ENCODE measurements at regions not wholly inside any gene's neighbourhood (a gene's known extent, or its start where the extent isn't known, plus 50 kb on each side); places are given as distances from the start of the nearest gene placed in this dataset.

DNA sequence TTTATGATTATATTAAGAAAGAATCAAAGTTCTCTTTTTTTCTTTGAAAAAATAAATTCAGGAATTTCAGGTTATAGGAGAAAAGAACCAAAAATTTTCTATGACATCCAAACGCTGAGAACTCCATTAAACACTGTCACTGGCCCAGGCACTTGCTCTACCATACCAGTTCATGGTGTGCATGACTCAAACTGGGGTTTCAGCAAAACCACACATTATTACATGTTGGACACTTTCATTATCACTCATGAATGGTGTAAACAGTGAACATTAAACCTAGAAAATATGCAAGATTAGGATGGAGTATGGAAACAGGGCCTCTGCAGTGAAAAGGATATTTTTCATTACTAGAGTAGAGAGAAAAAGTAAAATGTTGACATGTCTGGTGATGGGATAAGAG lies 369.9 kb upstream of the FAM174A start:
- TF ChIP-seq, protein P1, sequence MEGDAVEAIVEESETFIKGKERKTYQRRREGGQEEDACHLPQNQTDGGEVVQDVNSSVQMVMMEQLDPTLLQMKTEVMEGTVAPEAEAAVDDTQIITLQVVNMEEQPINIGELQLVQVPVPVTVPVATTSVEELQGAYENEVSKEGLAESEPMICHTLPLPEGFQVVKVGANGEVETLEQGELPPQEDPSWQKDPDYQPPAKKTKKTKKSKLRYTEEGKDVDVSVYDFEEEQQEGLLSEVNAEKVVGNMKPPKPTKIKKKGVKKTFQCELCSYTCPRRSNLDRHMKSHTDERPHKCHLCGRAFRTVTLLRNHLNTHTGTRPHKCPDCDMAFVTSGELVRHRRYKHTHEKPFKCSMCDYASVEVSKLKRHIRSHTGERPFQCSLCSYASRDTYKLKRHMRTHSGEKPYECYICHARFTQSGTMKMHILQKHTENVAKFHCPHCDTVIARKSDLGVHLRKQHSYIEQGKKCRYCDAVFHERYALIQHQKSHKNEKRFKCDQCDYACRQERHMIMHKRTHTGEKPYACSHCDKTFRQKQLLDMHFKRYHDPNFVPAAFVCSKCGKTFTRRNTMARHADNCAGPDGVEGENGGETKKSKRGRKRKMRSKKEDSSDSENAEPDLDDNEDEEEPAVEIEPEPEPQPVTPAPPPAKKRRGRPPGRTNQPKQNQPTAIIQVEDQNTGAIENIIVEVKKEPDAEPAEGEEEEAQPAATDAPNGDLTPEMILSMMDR (IDR thresholded peaks at IDR 0.05; ENCODE audit: insufficient read depth, low read depth, low read length, missing control alignments), result no peak
- H3K4me3 ChIP-seq (ENCODE audit: low read depth, low read length), result no peak overlapping the region
- DNase-seq (ENCODE audit: low read depth), result peak; percentile 52

DNA sequence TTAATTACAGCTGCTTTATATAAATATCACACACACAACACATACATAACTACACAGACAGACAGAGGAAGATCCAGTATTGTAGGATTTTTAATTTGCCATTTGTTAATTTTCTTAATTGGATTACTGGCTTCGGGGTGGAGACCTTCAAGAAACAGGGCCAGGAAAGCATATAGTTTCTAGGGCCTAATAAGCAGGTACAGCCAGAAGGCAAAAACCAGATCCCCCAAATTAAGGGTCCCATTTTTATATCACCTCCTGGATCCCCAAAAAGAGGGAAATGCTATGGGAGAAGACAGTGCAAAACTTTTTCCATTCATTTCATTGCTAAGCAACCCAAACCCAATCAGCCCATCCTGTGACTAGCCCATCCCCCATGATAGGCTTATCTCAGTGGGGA lies 373.3 kb upstream of the FAM174A start:
- no peak overlapping the region for H3K4me3 ChIP-seq (ENCODE audit: low read depth, low read length)
- DNase-seq (ENCODE audit: low read depth), result no peak
- TF ChIP-seq, protein P1 (IDR thresholded peaks at IDR 0.05; ENCODE audit: insufficient read depth, low read depth, low read length, missing control alignments), result no peak

DNA sequence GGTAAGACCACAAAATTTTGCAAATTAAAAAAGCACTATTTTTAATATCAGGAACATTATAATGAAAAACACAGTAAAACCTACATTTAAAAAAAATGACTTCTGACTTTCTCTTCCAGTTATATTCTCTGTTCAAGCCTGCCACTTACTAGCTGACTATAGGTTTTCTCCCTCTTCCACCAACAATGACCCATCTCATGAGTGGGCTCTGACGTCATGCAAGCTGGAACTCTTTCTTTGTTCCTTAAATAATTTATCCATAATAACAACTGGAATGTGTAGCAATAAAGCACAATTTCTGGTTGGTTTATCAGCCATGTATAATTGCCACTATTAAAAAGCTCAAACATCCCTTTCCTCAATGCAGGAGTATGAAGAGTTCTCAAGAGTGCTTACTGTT lies 378.1 kb upstream of the FAM174A start:
- no peak overlapping the region for H3K4me3 ChIP-seq (ENCODE audit: low read depth, low read length)
- TF ChIP-seq, protein P1 (IDR thresholded peaks at IDR 0.05; ENCODE audit: insufficient read depth, low read depth, low read length, missing control alignments), result no peak
- no peak for DNase-seq (ENCODE audit: low read depth)

DNA sequence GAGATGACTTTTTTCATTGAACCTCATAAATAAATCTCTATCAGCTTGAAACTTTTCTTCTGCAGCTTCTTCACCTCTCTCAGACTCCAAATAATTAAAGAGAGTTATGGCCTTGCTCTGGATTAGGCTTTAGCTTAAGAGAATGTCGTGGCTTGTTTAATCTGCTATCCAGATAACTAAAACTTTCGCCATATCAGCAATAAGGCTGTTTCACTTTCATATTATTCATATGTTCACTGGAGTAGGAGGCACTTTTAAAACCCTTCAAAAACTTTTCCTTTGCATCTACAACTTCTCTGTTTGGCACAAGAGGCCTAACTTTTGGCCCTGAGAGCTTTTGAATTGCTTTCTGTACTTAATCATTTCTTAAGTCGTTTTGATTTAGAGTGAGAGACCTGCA lies 386.9 kb upstream of the FAM174A start:
- no peak overlapping the region for H3K4me3 ChIP-seq (ENCODE audit: low read depth, low read length)
- TF ChIP-seq, protein P1 (IDR thresholded peaks at IDR 0.05; ENCODE audit: insufficient read depth, low read depth, low read length, missing control alignments), result no peak

DNA sequence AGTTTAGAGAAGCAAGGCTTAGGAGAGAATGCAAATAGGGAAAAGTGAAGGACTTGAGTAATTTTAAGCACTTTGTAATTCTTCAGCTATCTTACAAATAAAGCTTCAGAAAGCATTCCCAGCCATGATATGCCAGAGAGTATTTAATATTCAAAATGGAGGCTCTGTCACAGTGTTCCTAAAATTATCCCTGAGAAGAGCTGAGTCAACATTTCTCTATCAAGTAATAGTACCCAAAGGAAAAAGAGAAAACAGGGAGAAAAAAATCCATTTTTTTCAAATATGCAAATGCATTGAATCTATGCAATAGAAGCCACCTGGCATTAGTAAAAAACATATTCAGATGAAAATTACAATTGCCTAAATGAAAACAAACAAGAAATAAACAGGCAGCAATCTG lies 392.6 kb upstream of the FAM174A start:
- DNase-seq (ENCODE audit: low read depth), result no peak
- TF ChIP-seq, protein P1 (IDR thresholded peaks at IDR 0.05; ENCODE audit: insufficient read depth, low read depth, low read length, missing control alignments), result no peak
- H3K4me3 ChIP-seq (ENCODE audit: low read depth, low read length), result no peak overlapping the region

More for the DNA sequence above, 386.9 kb upstream of the FAM174A start:
- no peak for DNase-seq (ENCODE audit: low read depth)

DNA sequence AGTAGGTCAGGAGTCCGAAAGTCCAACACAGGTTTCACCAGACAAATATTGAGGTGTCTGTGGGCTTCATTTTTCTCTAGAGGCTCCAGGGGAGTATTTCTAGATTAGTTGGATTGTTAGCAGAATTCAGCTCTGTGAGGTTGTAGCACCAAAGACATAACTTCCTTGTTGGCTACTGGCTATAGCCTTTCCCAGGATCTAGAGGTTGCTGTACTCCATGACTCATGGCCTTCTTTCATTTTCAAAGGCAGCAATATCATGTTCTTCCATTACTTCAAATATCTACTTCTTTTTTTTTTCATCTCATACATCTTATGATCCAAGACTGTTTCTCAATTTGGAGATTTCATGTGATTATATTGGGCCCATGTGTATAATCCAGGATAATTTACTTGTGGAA lies 404.0 kb upstream of the FAM174A start:
- TF ChIP-seq, protein P1 (IDR thresholded peaks at IDR 0.05; ENCODE audit: insufficient read depth, low read depth, low read length, missing control alignments), result no peak
- DNase-seq (ENCODE audit: low read depth), result no peak
- H3K4me3 ChIP-seq (ENCODE audit: low read depth, low read length), result no peak overlapping the region

DNA sequence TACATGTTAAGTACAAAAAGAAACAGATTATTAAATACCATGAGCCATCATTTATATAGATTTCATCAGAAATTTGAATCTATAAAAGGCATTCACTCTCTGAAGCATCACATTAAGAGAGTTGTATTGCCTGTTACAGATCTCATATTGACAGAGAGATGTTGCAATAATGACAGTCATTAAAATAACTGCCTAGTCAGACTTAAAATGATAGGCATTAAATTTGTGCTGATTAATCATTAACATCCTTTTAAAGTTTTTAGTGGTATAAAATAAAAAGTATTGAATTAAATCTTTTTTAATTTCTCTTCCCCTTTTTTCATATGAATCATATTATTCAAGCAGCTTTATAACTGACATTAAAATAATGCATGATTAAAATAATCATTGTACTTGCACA lies 404.9 kb upstream of the FAM174A start:
- DNase-seq (ENCODE audit: low read depth), result no peak
- TF ChIP-seq, protein P1 (IDR thresholded peaks at IDR 0.05; ENCODE audit: insufficient read depth, low read depth, low read length, missing control alignments), result no peak
- H3K4me3 ChIP-seq (ENCODE audit: low read depth, low read length), result no peak overlapping the region
